H1 (cell line): ENCODE measurements at regions not wholly inside any gene's neighbourhood (a gene's known extent, or its start where the extent isn't known, plus 50 kb on each side); places are given as distances from the start of the nearest gene placed in this dataset.

Source experiments
- CTCF ChIA-PET: fragments of 300-600 bp; sonication (Branson Sonifier 250); formaldehyde crosslinking; loops from one replicate; lab custom pipeline; 2021; ENCODE audit not compliant: partially characterized antibody; lab: Charles Lee
- POLR2A ChIA-PET: fragments of 300-600 bp; sonication (Branson Sonifier 250); formaldehyde crosslinking; loops from one replicate; lab custom pipeline; 2021; ENCODE audit warnings: inconsistent platforms; ENCODE audit not compliant: partially characterized antibody; lab: Charles Lee
- DNase-seq, 2 experiments: peaks; one replicate each; pipeline versions ENCODE4 v3.0.0 to v3.0.0-alpha.2; 2010 to 2022; ENCODE audit warnings: low spot score in 2 of 2, low read depth in 1 of 2, mixed read lengths in 1 of 2
- FAIRE-seq: peaks from 2 replicates; lab custom pipeline; 2011; peaks lifted over from hg19 to GRCh38; lab: Jason Lieb, UNC
- H2AFZ ChIP-seq: 2 replicates; pipeline ENCODE4 v1.8.1; 2012; ENCODE audit warnings: low read length, inconsistent platforms
- H2AK5ac ChIP-seq: 2 replicates; pipeline ENCODE4 v1.6.1; 2013; ENCODE audit warnings: low read depth, low read length
- H2BK120ac ChIP-seq: replicated peaks from 2 replicates; pipeline ENCODE3; 2013; ENCODE audit warnings: low read depth, low read length, inconsistent platforms
- H2BK12ac ChIP-seq: 2 replicates; pipeline ENCODE4 v1.6.1; 2013; ENCODE audit warnings: low read depth, low read length
- H2BK15ac ChIP-seq: 2 replicates; pipeline ENCODE4 v1.6.1; 2013; ENCODE audit warnings: low read length
- H2BK20ac ChIP-seq: 2 replicates; pipeline ENCODE4 v1.6.1; 2013; ENCODE audit warnings: low read length
- H2BK5ac ChIP-seq: 2 replicates; pipeline ENCODE4 v1.6.1; 2013; ENCODE audit warnings: low read depth, low read length
- H3K14ac ChIP-seq: 2 replicates; pipeline ENCODE4 v1.6.1; 2013; ENCODE audit warnings: inconsistent platforms; ENCODE audit not compliant: insufficient read length
- H3K18ac ChIP-seq: 2 replicates; pipeline ENCODE4 v1.6.1; 2013; ENCODE audit warnings: low read length; ENCODE audit errors: extremely low read depth
- H3K23ac ChIP-seq: 2 replicates; pipeline ENCODE4 v1.6.1; 2013; ENCODE audit warnings: inconsistent platforms; ENCODE audit not compliant: insufficient read length
- H3K23me2 ChIP-seq: 2 replicates; pipeline ENCODE4 v1.6.1; 2013; ENCODE audit warnings: low read depth, low read length
- H3K27ac ChIP-seq: 2 replicates; pipeline ENCODE4 v1.6.1; 2011; ENCODE audit warnings: low read depth, low read length, inconsistent platforms
- H3K27me3 ChIP-seq, 4 experiments: replicated peaks in 1 of 4; 1 replicate in 1 of 4; 2 replicates in 3 of 4; pipeline versions ENCODE4 v1.6.1 to v1.8.1; 2011 to 2013; ENCODE audit warnings: low read length in 3 of 4, mild to moderate bottlenecking in 3 of 4, inconsistent platforms in 2 of 4, mixed read lengths in 2 of 4, moderate library complexity in 1 of 4; ENCODE audit not compliant: control insufficient read depth in 3 of 4, insufficient read depth in 3 of 4; ENCODE audit errors: extremely low read depth in 1 of 4
- H3K36me3 ChIP-seq, 4 experiments: 2 replicates each; pipeline versions ENCODE4 v1.6.1 to v1.8.1; 2011 to 2013; ENCODE audit warnings: mild to moderate bottlenecking in 4 of 4, low read length in 3 of 4, moderate library complexity in 2 of 4, control low read depth in 1 of 4, inconsistent platforms in 1 of 4; ENCODE audit not compliant: insufficient read depth in 4 of 4, control insufficient read depth in 2 of 4
- H3K4ac ChIP-seq: replicated peaks from 2 replicates; pipeline ENCODE3; 2013; ENCODE audit warnings: low read length, low read depth, mixed read lengths, inconsistent platforms; ENCODE audit not compliant: insufficient read length
- H3K4me1 ChIP-seq, 4 experiments: replicated peaks in 1 of 4; 1 replicate in 1 of 4; 2 replicates in 3 of 4; pipeline versions ENCODE4 v1.6.1 to v1.8.1; 2011 to 2013; ENCODE audit warnings: low read length in 3 of 4, inconsistent platforms in 2 of 4, mixed read lengths in 1 of 4; ENCODE audit not compliant: insufficient read depth in 4 of 4, control insufficient read depth in 3 of 4
- H3K4me2 ChIP-seq, 2 experiments: 2 replicates each; pipeline versions ENCODE4 v1.6.1 to v1.8.1; 2011 to 2013; ENCODE audit warnings: low read depth in 2 of 2, low read length in 2 of 2, control low read depth in 1 of 2, inconsistent platforms in 1 of 2, mild to moderate bottlenecking in 1 of 2; ENCODE audit not compliant: insufficient read depth in 1 of 2
- H3K4me3 ChIP-seq, 4 experiments: fragments of 200-600, 300-600 bp in 1 of 4; sonication (generic), shearing (Covaris generic), sonication (Bioruptor Twin) in 1 of 4; 2 replicates each; pipeline versions ENCODE4 v1.5.1 to v1.8.1; 2011 to 2016; ENCODE audit warnings: low read length in 4 of 4, low read depth in 3 of 4, control low read depth in 2 of 4, inconsistent platforms in 2 of 4, mild to moderate bottlenecking in 2 of 4, mixed read lengths in 1 of 4, moderate library complexity in 1 of 4; ENCODE audit not compliant: insufficient read depth in 2 of 4; ENCODE audit errors: extremely low read depth in 1 of 4
- H3K56ac ChIP-seq: replicated peaks from 2 replicates; pipeline ENCODE3; 2013; ENCODE audit warnings: low read depth, mild to moderate bottlenecking, mixed read lengths, low read length, inconsistent platforms; ENCODE audit not compliant: insufficient read length
- H3K79me1 ChIP-seq: 2 replicates; pipeline ENCODE4 v1.6.1; 2013; ENCODE audit warnings: low read depth, low read length, control low read depth
- H3K79me2 ChIP-seq, 2 experiments: 2 replicates each; pipeline versions ENCODE4 v1.6.1 to v1.8.1; 2012 to 2013; ENCODE audit warnings: low read length in 2 of 2, mild to moderate bottlenecking in 2 of 2, inconsistent platforms in 1 of 2; ENCODE audit not compliant: insufficient read depth in 2 of 2, control insufficient read depth in 1 of 2
- H3K9ac ChIP-seq, 4 experiments: replicated peaks in 1 of 4; 1 replicate in 1 of 4; 2 replicates in 3 of 4; pipeline versions ENCODE4 v1.6.1 to v1.8.1; 2011 to 2013; ENCODE audit warnings: low read depth in 3 of 4, low read length in 3 of 4, control low read depth in 2 of 4, mild to moderate bottlenecking in 2 of 4, moderate library complexity in 2 of 4, inconsistent platforms in 1 of 4; ENCODE audit errors: extremely low read depth in 1 of 4
- H3K9me3 ChIP-seq, 2 experiments: 2 replicates each; pipeline versions ENCODE4 v1.6.1 to v1.8.1; 2012 to 2013; ENCODE audit warnings: mild to moderate bottlenecking in 2 of 2, moderate library complexity in 2 of 2, control low read depth in 1 of 2, inconsistent platforms in 1 of 2, low read depth in 1 of 2, low read length in 1 of 2, mixed read lengths in 1 of 2; ENCODE audit not compliant: insufficient read depth in 2 of 2
- H4K20me1 ChIP-seq, 2 experiments: replicated peaks in 1 of 2; 2 replicates each; pipeline versions ENCODE3 to v1.8.1; 2011 to 2013; ENCODE audit warnings: inconsistent platforms in 2 of 2, low read length in 2 of 2, mild to moderate bottlenecking in 1 of 2; ENCODE audit not compliant: insufficient read depth in 2 of 2, control insufficient read depth in 1 of 2
- H4K5ac ChIP-seq: 2 replicates; pipeline ENCODE4 v1.6.1; 2013; ENCODE audit warnings: low read length, low read depth, mixed read lengths, inconsistent platforms; ENCODE audit not compliant: insufficient read length
- H4K8ac ChIP-seq: 2 replicates; pipeline ENCODE4 v1.8.0; 2013; ENCODE audit warnings: mild to moderate bottlenecking, moderate library complexity, low read length, inconsistent platforms; ENCODE audit not compliant: insufficient read depth; ENCODE audit errors: extremely low read depth
- H4K91ac ChIP-seq: replicated peaks from 2 replicates; pipeline ENCODE3; 2013; ENCODE audit warnings: low read length, mixed read lengths, inconsistent platforms; ENCODE audit not compliant: insufficient read length
- CREB1 ChIP-seq: IDR thresholded peaks from 2 replicates; pipeline ENCODE4 v1.6.1; 2012; ENCODE audit warnings: inconsistent platforms
- EGR1 ChIP-seq: IDR thresholded peaks from 2 replicates; pipeline ENCODE4 v1.6.1; 2011; ENCODE audit warnings: low read depth, low read length, borderline replicate concordance
- MAFK ChIP-seq: IDR thresholded peaks from 2 replicates; pipeline ENCODE4 v1.6.1; 2012; ENCODE audit warnings: low read depth, mild to moderate bottlenecking, improper control_type of control experiment, low read length
- NANOG ChIP-seq: IDR thresholded peaks from 2 replicates; pipeline ENCODE4 v1.6.1; 2011; ENCODE audit warnings: low read length, low read depth, mild to moderate bottlenecking, inconsistent platforms; ENCODE audit not compliant: insufficient read depth, poor library complexity, severe bottlenecking
- POLR2A ChIP-seq, 2 experiments: IDR thresholded peaks; 1 replicate in 1 of 2; 2 replicates in 1 of 2; pipeline ENCODE4 v1.6.1; 2011; ENCODE audit warnings: low read depth in 2 of 2, low read length in 2 of 2, mild to moderate bottlenecking in 2 of 2; ENCODE audit errors: control extremely low read depth in 1 of 2
- POU5F1 ChIP-seq: IDR thresholded peaks from 2 replicates; pipeline ENCODE4 v1.6.1; 2011; ENCODE audit warnings: low read depth, mild to moderate bottlenecking, low read length, moderate library complexity
- SIX5 ChIP-seq: IDR thresholded peaks from 2 replicates; pipeline ENCODE4 v1.6.1; 2011; ENCODE audit warnings: mild to moderate bottlenecking, low read depth, low read length
- SUZ12 ChIP-seq: fragments of 200-600 bp; sonication (generic); IDR thresholded peaks from 2 replicates; pipeline ENCODE4 v1.6.1; 2012; ENCODE audit warnings: mild to moderate bottlenecking, inconsistent platforms, low read length, moderate library complexity, mixed read lengths
- TAF1 ChIP-seq: IDR thresholded peaks from 2 replicates; pipeline ENCODE4 v1.6.1; 2011; ENCODE audit warnings: mild to moderate bottlenecking, low read depth, low read length
- WGBS, 2 experiments: shearing (Covaris generic) in 1 of 2; methylation state at CpG; one replicate each; pipeline versions ENCODE4 v1.1.6 to v1.1.7; 2013 to 2015; ENCODE audit warnings: low lambda C conversion rate in 2 of 2, mixed read lengths in 2 of 2, inconsistent platforms in 1 of 2, low coverage in 1 of 2, missing lambda C conversion rate in 1 of 2; ENCODE audit not compliant: insufficient replicate concordance in 2 of 2, insufficient coverage in 1 of 2, insufficient read length in 1 of 2; ENCODE audit errors: extremely low coverage in 1 of 2, missing lambda C conversion rate in 1 of 2; 5-methylcytosine and 5-hydroxymethylcytosine counted together

GRCh38 chr11:8841899-8842298, 69.1 kb upstream of the AKIP1 start:
- Histone ChIP-seq H3K4ac (no peak overlapping the region), H4K5ac (no peak overlapping the region), H2BK15ac (no peak overlapping the region), H2BK20ac (0 out of 2 replicates have a peak overlapping the region, but pooled peaks have one; percentile 23), H3K9ac (no peak overlapping the region), H3K79me2 (no peaks in the 10 kb centered on the region), H3K56ac (no peak overlapping the region), H2AFZ (no peak overlapping the region), H3K4me3 (no peak overlapping the region), H4K8ac (no peak overlapping the region), H3K4me1 (peaks cover 10 to 23% (median 15%) of the 10 kb centered on the region in 4 experiments), H3K23me2 (no peaks in the 10 kb centered on the region), H3K18ac (peak overlapping the region; percentile 40), H2AK5ac (no peak overlapping the region), H3K9me3 (no peaks in the 10 kb centered on the region), H3K36me3 (no peaks in the 10 kb centered on the region), H4K91ac (no peak overlapping the region), H4K20me1 (no peaks in the 10 kb centered on the region), H3K27me3 (no peaks in the 10 kb centered on the region), H2BK5ac (no peak overlapping the region), H3K4me2 (no peak overlapping the region), H3K23ac (no peak overlapping the region), H2BK120ac (peak overlapping the region; percentile 66), H2BK12ac (peak overlapping the region; percentile 63; the same call in 1 of the 2 replicates), H3K14ac (no peak overlapping the region), H3K27ac (no peak overlapping the region), H3K79me1 (no peaks in the 10 kb centered on the region)
- ChIA-PET POLR2A (interaction anchor here (0.7 to 1.0 kb wide), 2 partner anchors 17 to 158 kb away, joined by 3 read pairs; no protein-coding TSS in a partner anchor), CTCF (interaction anchor here (1.4 kb wide), 1 partner anchor 28 kb away, joined by 4 read pairs; no protein-coding TSS in a partner anchor)
- TF ChIP-seq NANOG (no peak), POU5F1 (no peak), SIX5 (no peak), MAFK (no peak), POLR2A (IDR thresholded peaks at IDR 0.05; ENCODE audit: control extremely low read depth in 1 of 2, low read depth in 2 of 2, low read length in 2 of 2) (no peak), CREB1 (no peak), TAF1 (no peak), SUZ12 (no peak), EGR1 (no peak)
- FAIRE-seq, result no peak
- DNase-seq, result no peak
- WGBS, 2 experiments, result 89% methylated on average over 7 of the region's 7 CpGs; no CpG with 5 or more reads in 1 of the 2 experiments
